Spinal cord (tissue), 9 donors: ENCODE measurements at regions not wholly inside any gene's neighbourhood (a gene's known extent, or its start where the extent isn't known, plus 50 kb on each side); places are given as distances from the start of the nearest gene placed in this dataset.

Experiments used
- DNase-seq, 6 donors: peaks; one replicate each; pipeline versions ENCODE4 v3.0.0 to v3.0.0-alpha.2; 2013 to 2015; ENCODE audit warnings: low spot score in 6 of 6, low read depth in 4 of 6
- H3K27ac ChIP-seq: one replicate; pipeline ENCODE4 v1.5.1; 2013; ENCODE audit warnings: low read depth, low read length, control low read depth
- H3K27me3 ChIP-seq: one replicate; pipeline ENCODE4 v1.6.1; 2013; ENCODE audit warnings: low read length; ENCODE audit not compliant: control insufficient read depth, insufficient read depth
- H3K36me3 ChIP-seq: one replicate; pipeline ENCODE4 v1.6.1; 2013; ENCODE audit warnings: low read length; ENCODE audit not compliant: control insufficient read depth, insufficient read depth
- H3K4me1 ChIP-seq: one replicate; pipeline ENCODE4 v1.6.1; 2013; ENCODE audit warnings: low read length; ENCODE audit not compliant: control insufficient read depth, insufficient read depth
- H3K4me3 ChIP-seq: one replicate; pipeline ENCODE4 v1.5.1; 2013; ENCODE audit warnings: low read depth, low read length, control low read depth
- H3K9me3 ChIP-seq: one replicate; pipeline ENCODE4 v1.6.1; 2013; ENCODE audit warnings: low read length; ENCODE audit not compliant: control insufficient read depth, insufficient read depth
- WGBS: methylation state at CpG from one replicate; pipeline ENCODE4 v1.1.5; 2013; ENCODE audit warnings: missing lambda C conversion rate; ENCODE audit not compliant: insufficient coverage; 5-methylcytosine and 5-hydroxymethylcytosine counted together
- donor health status: healthy.

DNA sequence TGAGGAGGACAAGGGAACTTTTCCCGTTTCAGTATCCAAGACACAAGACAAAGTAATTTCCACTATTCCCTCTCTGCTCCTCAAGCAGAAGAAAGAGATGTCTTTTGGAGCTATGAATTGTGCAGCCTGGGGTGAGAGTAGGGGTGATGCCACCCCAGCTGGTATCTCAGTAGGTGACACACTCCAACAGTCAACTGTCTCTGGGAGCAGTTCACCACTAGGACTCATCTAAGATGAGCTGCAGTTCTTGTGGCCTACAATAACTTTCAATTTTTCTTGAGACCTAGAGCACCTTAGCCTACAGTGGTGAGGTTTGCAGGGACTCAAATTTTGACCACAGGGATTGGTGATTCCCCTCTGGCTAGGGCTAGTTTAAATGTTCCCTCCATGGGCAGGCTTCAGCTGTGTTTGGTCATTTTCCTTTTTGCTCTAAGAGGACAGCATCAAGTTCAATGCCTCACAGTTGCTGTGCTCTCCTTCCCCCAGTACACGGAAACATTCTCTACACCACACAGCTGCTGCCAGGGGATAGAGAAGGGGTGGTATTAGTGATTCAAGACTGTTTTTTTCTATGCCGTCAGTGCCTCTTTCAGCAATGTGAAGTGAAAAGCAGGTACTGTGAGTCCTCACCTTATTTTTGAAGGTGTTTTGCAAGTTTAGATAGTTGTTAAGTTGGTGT is 278.6 kb upstream of the RORB start:
- Histone ChIP-seq H3K27ac (no peak overlapping the region), H3K27me3 (no peaks in the 10 kb centered on the region), H3K4me1 (peaks cover 8% of the 10 kb centered on the region), H3K36me3 (no peaks in the 10 kb centered on the region), H3K9me3 (peaks cover 1% of the 10 kb centered on the region), H3K4me3 (no peak overlapping the region)
- no peak for DNase-seq
- no CpG with 5 or more reads among the region's 3 CpGs for WGBS

- H3K4me1 ChIP-seq, result peaks cover 8% of the 10 kb centered on the region
- DNase-seq, result no peak
- WGBS, result 72% methylated on average over 5 of the region's 5 CpGs
Measured at GRCh38 chr9:74220327-74220726, 276.8 kb upstream of the RORB start.

GRCh38 chr9:74236857-74237256 is 260.3 kb upstream of the RORB start:
- Histone ChIP-seq H3K27ac (no peak overlapping the region), H3K27me3 (no peaks in the 10 kb centered on the region), H3K9me3 (no peaks in the 10 kb centered on the region), H3K4me3 (no peak overlapping the region), H3K36me3 (no peaks in the 10 kb centered on the region), H3K4me1 (no peaks in the 10 kb centered on the region)
- WGBS, result no CpG with 5 or more reads among the region's 2 CpGs
- no peak for DNase-seq

More at GRCh38 chr9:74220327-74220726, 276.8 kb upstream of the RORB start:
- H3K27ac ChIP-seq, result no peak overlapping the region
- H3K36me3 ChIP-seq, result no peaks in the 10 kb centered on the region
- H3K27me3 ChIP-seq, result no peaks in the 10 kb centered on the region
- H3K9me3 ChIP-seq, result peaks cover 1% of the 10 kb centered on the region
- no peak overlapping the region for H3K4me3 ChIP-seq

GRCh38 chr9:74245866-74246497 is 251.2 kb upstream of the RORB start:
- WGBS, result 100% methylated on average over 1 of the region's 3 CpGs
- H3K27ac ChIP-seq, result no peak overlapping the region
- no peak overlapping the region for H3K4me3 ChIP-seq
- no peaks in the 10 kb centered on the region for H3K27me3 ChIP-seq
- peak in 1 of 6 donors; percentile 81 for DNase-seq
- H3K4me1 ChIP-seq, result no peaks in the 10 kb centered on the region
- peaks cover 9% of the 10 kb centered on the region for H3K9me3 ChIP-seq
- H3K36me3 ChIP-seq, result no peaks in the 10 kb centered on the region

- Histone ChIP-seq H3K9me3 (no peaks in the 10 kb centered on the region), H3K4me3 (no peak overlapping the region), H3K36me3 (no peaks in the 10 kb centered on the region), H3K27ac (no peak overlapping the region), H3K4me1 (no peaks in the 10 kb centered on the region), H3K27me3 (no peaks in the 10 kb centered on the region)
- 40% methylated on average over 2 of the region's 4 CpGs for WGBS
- DNase-seq, result no peak
Measured at GRCh38 chr9:74255489-74255984, 241.6 kb upstream of the RORB start.

DNA sequence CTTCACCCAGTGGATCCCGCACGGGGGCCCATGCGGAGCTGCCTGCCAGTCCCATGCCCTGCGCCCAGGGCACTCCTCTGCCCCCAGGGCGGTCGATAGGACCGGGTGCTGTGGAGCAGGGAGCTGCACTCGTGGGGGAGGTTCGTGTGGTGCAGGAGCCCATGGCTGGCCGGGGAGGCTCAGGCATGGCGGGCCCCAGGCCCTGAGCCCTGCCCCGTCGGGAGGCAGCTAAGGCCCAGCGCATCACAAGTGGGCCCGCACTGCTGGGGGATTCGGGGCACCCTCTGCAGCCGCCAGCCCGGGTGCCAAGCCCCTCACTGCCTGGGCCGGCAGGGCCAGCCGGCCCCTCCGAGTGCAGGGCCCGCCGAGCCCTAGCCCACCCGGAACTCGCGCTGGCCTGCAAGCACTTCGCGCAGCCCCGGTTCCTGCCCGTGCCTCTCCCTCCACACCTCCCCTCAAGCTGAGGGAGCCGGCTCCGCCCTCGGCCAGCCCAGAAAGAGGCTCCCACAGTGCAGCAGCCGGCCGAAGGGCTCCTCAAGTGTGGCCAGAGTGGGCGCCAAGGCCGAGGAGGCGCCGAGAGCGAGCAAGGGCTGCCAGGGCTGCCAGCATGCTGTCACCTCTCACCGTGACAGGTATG is 221.1 kb upstream of the RORB start:
- Histone ChIP-seq H3K4me1 (no peaks in the 10 kb centered on the region), H3K27me3 (no peaks in the 10 kb centered on the region), H3K9me3 (no peaks in the 10 kb centered on the region), H3K27ac (no peak overlapping the region), H3K36me3 (no peaks in the 10 kb centered on the region), H3K4me3 (no peak overlapping the region)
- 95% methylated on average over 41 of the region's 41 CpGs for WGBS
- DNase-seq, result no peak

- WGBS, result 81% methylated on average over 2 of the region's 3 CpGs
- no peak overlapping the region for H3K4me3 ChIP-seq
- no peak overlapping the region for H3K27ac ChIP-seq
- H3K9me3 ChIP-seq, result no peaks in the 10 kb centered on the region
- no peaks in the 10 kb centered on the region for H3K4me1 ChIP-seq
- no peaks in the 10 kb centered on the region for H3K27me3 ChIP-seq
- no peak for DNase-seq
- no peaks in the 10 kb centered on the region for H3K36me3 ChIP-seq
Measured at GRCh38 chr9:74277532-74277931, 219.6 kb upstream of the RORB start.

DNA sequence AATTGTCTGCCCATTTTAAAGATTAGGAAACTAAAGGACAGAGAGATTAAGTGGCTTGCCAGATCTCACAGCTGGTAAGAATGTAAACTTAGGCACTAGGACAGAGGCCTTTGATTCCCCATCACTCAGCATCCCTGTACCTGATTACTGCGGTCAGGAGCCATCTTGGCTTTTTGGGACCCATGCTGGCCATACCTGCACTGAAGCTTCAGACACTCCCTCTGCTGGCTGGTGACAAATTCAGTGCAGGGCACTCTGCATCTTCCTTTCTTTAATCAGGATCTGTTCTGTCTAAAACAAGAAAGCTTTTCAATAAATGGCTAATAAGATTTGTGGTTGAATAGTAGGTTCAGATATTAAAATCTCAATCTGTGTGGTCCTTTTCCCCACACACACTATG is 215.5 kb upstream of the RORB start:
- no peaks in the 10 kb centered on the region for H3K4me1 ChIP-seq
- 92% methylated on average over 1 of the region's 1 CpG for WGBS
- H3K36me3 ChIP-seq, result no peaks in the 10 kb centered on the region
- DNase-seq, result no peak
- H3K27me3 ChIP-seq, result no peaks in the 10 kb centered on the region
- no peak overlapping the region for H3K27ac ChIP-seq
- H3K4me3 ChIP-seq, result no peak overlapping the region
- no peaks in the 10 kb centered on the region for H3K9me3 ChIP-seq

- no peaks in the 10 kb centered on the region for H3K27me3 ChIP-seq
- H3K4me1 ChIP-seq, result no peaks in the 10 kb centered on the region
- no peak for DNase-seq
- H3K9me3 ChIP-seq, result no peaks in the 10 kb centered on the region
- WGBS, result 0% methylated on average over 1 of the region's 1 CpG
- no peak overlapping the region for H3K27ac ChIP-seq
- H3K4me3 ChIP-seq, result no peak overlapping the region
- no peaks in the 10 kb centered on the region for H3K36me3 ChIP-seq
Measured at GRCh38 chr9:74282526-74283253, 214.4 kb upstream of the RORB start.
